Uterus (tissue), 2 donors: ENCODE measurements at regions not wholly inside any gene's neighbourhood (a gene's known extent, or its start where the extent isn't known, plus 50 kb on each side); places are given as distances from the start of the nearest gene placed in this dataset.

Source experiments
- POLR2A ChIP-seq, 2 donors: fragments of 450-650 bp; IDR thresholded peaks; one replicate each; pipeline ENCODE4 v1.6.1; 2016; ENCODE audit warnings: antibody characterized with exemption in 2 of 2, mild to moderate bottlenecking in 1 of 2, moderate library complexity in 1 of 2
- TF ChIP-seq, protein P1 (sequence below), 4 experiments: fragments of 200-600 bp in 2 of 4; fragments of 450-650 bp in 2 of 4; sonication (generic) in 2 of 4; IDR thresholded peaks; one replicate each; pipeline ENCODE4 v1.5.1; 2016 to 2019; ENCODE audit warnings: antibody characterized with exemption in 4 of 4, mild to moderate bottlenecking in 2 of 4, moderate library complexity in 1 of 4

- TF ChIP-seq, protein P1, sequence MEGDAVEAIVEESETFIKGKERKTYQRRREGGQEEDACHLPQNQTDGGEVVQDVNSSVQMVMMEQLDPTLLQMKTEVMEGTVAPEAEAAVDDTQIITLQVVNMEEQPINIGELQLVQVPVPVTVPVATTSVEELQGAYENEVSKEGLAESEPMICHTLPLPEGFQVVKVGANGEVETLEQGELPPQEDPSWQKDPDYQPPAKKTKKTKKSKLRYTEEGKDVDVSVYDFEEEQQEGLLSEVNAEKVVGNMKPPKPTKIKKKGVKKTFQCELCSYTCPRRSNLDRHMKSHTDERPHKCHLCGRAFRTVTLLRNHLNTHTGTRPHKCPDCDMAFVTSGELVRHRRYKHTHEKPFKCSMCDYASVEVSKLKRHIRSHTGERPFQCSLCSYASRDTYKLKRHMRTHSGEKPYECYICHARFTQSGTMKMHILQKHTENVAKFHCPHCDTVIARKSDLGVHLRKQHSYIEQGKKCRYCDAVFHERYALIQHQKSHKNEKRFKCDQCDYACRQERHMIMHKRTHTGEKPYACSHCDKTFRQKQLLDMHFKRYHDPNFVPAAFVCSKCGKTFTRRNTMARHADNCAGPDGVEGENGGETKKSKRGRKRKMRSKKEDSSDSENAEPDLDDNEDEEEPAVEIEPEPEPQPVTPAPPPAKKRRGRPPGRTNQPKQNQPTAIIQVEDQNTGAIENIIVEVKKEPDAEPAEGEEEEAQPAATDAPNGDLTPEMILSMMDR (IDR thresholded peaks at IDR 0.05): no peak
- no peak for TF ChIP-seq POLR2A (IDR thresholded peaks at IDR 0.05)
These were observed 130.4 kb upstream of the CLINT1 start for GRCh38 chr5:157989296-157989695.
